ENCODE measurements at regions not wholly inside any gene's neighbourhood (a gene's known extent, or its start where the extent isn't known, plus 50 kb on each side); places are given as distances from the start of the nearest gene placed in this dataset.

DNA sequence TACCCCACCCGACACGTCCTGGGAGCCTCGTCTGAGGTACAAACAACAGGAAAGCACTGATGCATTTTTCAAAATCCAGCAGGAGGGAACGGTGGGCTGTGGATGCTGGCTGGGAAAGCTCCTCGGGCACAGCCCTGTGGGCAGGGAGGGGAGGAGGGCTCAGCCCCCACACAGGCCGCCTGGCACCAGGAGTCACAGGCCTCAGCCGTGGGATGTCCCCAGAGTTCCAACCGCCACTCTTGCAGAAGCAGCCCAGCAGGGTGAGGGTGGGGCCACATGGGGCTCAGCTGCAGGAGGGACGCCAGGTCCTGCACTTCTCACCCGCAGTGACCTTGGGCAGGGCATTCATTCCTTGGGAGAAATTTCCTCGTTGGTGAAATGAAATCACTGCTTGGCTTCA is 274.6 kb downstream of the BRD1 start:
- no peak for TF ChIP-seq PATZ1 (CRISPR knock-in tag; IDR thresholded peaks at IDR 0.05; ENCODE audit: borderline replicate concordance)
- no peak for TF ChIP-seq PPARA (CRISPR knock-in tag; IDR thresholded peaks at IDR 0.05; ENCODE audit: borderline replicate concordance)
- no peak for TF ChIP-seq ZNF8 (CRISPR knock-in tag; IDR thresholded peaks at IDR 0.05)
- no peak for TF ChIP-seq ZC3H10 (CRISPR knock-in tag; IDR thresholded peaks at IDR 0.05)
- TF ChIP-seq CSDC2 (CRISPR knock-in tag; IDR thresholded peaks at IDR 0.05): no peak
- TF ChIP-seq CSRNP3 (CRISPR knock-in tag; IDR thresholded peaks at IDR 0.05): no peak
- TF ChIP-seq ZNF70 (CRISPR knock-in tag; IDR thresholded peaks at IDR 0.05): no peak
- TF ChIP-seq BACH2 (CRISPR knock-in tag; IDR thresholded peaks at IDR 0.05; ENCODE audit: borderline replicate concordance): no peak
- TF ChIP-seq ARNTL (CRISPR knock-in tag; IDR thresholded peaks at IDR 0.05; ENCODE audit: borderline replicate concordance, low read depth): no peak
- TF ChIP-seq, protein P1, sequence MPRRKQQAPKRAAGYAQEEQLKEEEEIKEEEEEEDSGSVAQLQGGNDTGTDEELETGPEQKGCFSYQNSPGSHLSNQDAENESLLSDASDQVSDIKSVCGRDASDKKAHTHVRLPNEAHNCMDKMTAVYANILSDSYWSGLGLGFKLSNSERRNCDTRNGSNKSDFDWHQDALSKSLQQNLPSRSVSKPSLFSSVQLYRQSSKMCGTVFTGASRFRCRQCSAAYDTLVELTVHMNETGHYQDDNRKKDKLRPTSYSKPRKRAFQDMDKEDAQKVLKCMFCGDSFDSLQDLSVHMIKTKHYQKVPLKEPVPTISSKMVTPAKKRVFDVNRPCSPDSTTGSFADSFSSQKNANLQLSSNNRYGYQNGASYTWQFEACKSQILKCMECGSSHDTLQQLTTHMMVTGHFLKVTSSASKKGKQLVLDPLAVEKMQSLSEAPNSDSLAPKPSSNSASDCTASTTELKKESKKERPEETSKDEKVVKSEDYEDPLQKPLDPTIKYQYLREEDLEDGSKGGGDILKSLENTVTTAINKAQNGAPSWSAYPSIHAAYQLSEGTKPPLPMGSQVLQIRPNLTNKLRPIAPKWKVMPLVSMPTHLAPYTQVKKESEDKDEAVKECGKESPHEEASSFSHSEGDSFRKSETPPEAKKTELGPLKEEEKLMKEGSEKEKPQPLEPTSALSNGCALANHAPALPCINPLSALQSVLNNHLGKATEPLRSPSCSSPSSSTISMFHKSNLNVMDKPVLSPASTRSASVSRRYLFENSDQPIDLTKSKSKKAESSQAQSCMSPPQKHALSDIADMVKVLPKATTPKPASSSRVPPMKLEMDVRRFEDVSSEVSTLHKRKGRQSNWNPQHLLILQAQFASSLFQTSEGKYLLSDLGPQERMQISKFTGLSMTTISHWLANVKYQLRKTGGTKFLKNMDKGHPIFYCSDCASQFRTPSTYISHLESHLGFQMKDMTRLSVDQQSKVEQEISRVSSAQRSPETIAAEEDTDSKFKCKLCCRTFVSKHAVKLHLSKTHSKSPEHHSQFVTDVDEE (CRISPR knock-in tag; IDR thresholded peaks at IDR 0.05): no peak
- no peak for TF ChIP-seq TCF4 (CRISPR knock-in tag; IDR thresholded peaks at IDR 0.05; ENCODE audit: borderline replicate concordance)
- TF ChIP-seq ZFP3 (CRISPR knock-in tag; IDR thresholded peaks at IDR 0.05): no peak

All from SK-N-SH treated with all-trans-retinoic acid at 6 μM for 48 hours (cell line).